HG02623 (cell line): ENCODE measurements at regions not wholly inside any gene's neighbourhood (a gene's known extent, or its start where the extent isn't known, plus 50 kb on each side); places are given as distances from the start of the nearest gene placed in this dataset.

Experiments used
- ATAC-seq: cut with Tn5 transposase; IDR thresholded peaks from one replicate; pipeline ENCODE4 v1.9.1; 2021; ENCODE audit warnings: moderate library complexity; ENCODE audit not compliant: unreplicated experiment

- no peak for ATAC-seq
These were observed 407.2 kb downstream of the HLX start for GRCh38 chr1:221286399-221286798.

GRCh38 chr1:221289103-221289502 lies 409.9 kb downstream of the HLX start:
- ATAC-seq: no peak

GRCh38 chr1:221290669-221291068 lies 411.4 kb downstream of the HLX start:
- no peak for ATAC-seq

- ATAC-seq: no peak
These were observed 411.9 kb downstream of the HLX start for GRCh38 chr1:221291113-221291512.

GRCh38 chr1:221292652-221293051 lies 413.4 kb downstream of the HLX start:
- no peak for ATAC-seq

- no peak for ATAC-seq
These were observed 415.0 kb downstream of the HLX start for GRCh38 chr1:221294242-221294641.

- ATAC-seq: no peak
These were observed 423.1 kb downstream of the HLX start for GRCh38 chr1:221302357-221302756.

- ATAC-seq: no peak
These were observed 423.6 kb downstream of the HLX start for GRCh38 chr1:221302810-221303209.

- no peak for ATAC-seq
These were observed 424.4 kb downstream of the HLX start for GRCh38 chr1:221303623-221304022.

- ATAC-seq: no peak
These were observed 427.0 kb downstream of the HLX start for GRCh38 chr1:221306239-221306638.

- ATAC-seq: no peak
These were observed 429.6 kb downstream of the HLX start for GRCh38 chr1:221308534-221309511.

GRCh38 chr1:221309723-221310122 lies 430.5 kb downstream of the HLX start:
- ATAC-seq: no peak

- no peak for ATAC-seq
These were observed 430.9 kb downstream of the HLX start for GRCh38 chr1:221310180-221310579.

- ATAC-seq: no peak
These were observed 426.6 kb downstream of the DUSP10 start for GRCh38 chr1:221315330-221315729.

- ATAC-seq: no peak
These were observed 425.3 kb downstream of the DUSP10 start for GRCh38 chr1:221316491-221317056.

GRCh38 chr1:221317537-221317936 lies 424.4 kb downstream of the DUSP10 start:
- ATAC-seq: no peak

GRCh38 chr1:221327954-221328353 lies 413.9 kb downstream of the DUSP10 start:
- ATAC-seq: no peak

GRCh38 chr1:221328371-221328770 lies 413.5 kb downstream of the DUSP10 start:
- no peak for ATAC-seq

- ATAC-seq: no peak
These were observed 410.4 kb downstream of the DUSP10 start for GRCh38 chr1:221331273-221332183.

- ATAC-seq: no peak
These were observed 407.8 kb downstream of the DUSP10 start for GRCh38 chr1:221334062-221334461.
